GM12865 (cell line): ENCODE measurements at regions not wholly inside any gene's neighbourhood (a gene's known extent, or its start where the extent isn't known, plus 50 kb on each side); places are given as distances from the start of the nearest gene placed in this dataset.
"Not testable (repeated sequence)": the region's sequence is repeated elsewhere in the genome, so short reads cannot be mapped to it uniquely, and the experiment has no call there.

Experiments
- DNase-seq: peaks from one replicate; pipeline ENCODE4 v3.0.0; 2010; ENCODE audit warnings: low read depth
- H3K4me3 ChIP-seq: 2 replicates; pipeline ENCODE4 v1.5.1; 2011; ENCODE audit warnings: mild to moderate bottlenecking, low read depth, low read length, control low read depth
- TF ChIP-seq, protein P1 (sequence below): IDR thresholded peaks from 2 replicates; pipeline ENCODE4 v1.5.1; 2011; ENCODE audit warnings: low read length, control low read depth, low read depth, inconsistent platforms; ENCODE audit not compliant: insufficient read depth; ENCODE audit errors: missing control alignments

DNA sequence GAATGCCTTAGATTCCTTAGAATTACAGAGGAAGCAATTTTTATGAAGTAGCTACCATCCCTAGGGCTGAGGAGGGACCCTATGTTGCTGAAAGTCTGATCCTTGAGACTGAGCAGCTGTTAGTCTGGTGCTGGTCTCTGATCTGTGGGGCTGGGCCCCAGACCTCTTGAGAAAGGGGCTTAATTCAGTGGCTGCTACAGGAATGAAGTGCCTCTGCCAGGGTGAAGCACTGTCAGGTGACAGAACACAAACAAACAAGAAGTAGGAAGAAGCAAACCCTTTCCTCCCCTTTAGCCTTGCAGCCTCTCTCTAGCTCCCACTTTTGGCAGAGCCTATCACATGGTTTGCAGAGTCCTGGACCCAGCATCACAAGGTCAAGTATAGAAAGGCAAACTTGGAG, 64.0 kb upstream of the STC2 start:
- TF ChIP-seq, protein P1, sequence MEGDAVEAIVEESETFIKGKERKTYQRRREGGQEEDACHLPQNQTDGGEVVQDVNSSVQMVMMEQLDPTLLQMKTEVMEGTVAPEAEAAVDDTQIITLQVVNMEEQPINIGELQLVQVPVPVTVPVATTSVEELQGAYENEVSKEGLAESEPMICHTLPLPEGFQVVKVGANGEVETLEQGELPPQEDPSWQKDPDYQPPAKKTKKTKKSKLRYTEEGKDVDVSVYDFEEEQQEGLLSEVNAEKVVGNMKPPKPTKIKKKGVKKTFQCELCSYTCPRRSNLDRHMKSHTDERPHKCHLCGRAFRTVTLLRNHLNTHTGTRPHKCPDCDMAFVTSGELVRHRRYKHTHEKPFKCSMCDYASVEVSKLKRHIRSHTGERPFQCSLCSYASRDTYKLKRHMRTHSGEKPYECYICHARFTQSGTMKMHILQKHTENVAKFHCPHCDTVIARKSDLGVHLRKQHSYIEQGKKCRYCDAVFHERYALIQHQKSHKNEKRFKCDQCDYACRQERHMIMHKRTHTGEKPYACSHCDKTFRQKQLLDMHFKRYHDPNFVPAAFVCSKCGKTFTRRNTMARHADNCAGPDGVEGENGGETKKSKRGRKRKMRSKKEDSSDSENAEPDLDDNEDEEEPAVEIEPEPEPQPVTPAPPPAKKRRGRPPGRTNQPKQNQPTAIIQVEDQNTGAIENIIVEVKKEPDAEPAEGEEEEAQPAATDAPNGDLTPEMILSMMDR = no peak

DNA sequence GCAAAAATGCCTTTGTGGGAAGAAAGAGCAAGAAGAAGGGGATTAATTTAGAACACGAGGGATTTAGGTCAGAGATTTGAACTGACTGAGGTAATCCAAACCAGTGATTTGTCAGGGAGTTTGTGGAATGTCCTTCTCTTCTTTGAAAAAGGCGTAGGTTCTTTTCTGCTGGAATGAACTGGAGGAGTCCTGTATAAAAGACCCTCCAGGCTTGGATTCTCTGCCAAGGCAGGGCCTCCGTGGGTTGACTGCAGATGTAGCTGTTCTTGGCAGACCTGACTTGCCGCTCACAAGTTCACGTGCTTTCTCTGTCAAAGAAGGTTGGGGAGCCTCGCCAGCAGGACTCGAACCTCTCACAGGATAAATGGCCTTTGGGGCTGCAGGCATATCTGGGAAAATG, 62.8 kb upstream of the STC2 start:
- no peak for DNase-seq
- no peak overlapping the region for H3K4me3 ChIP-seq
- TF ChIP-seq, protein P1 = no peak

More for the DNA sequence above, 64.0 kb upstream of the STC2 start:
- DNase-seq = no peak
- no peak overlapping the region for H3K4me3 ChIP-seq

DNA sequence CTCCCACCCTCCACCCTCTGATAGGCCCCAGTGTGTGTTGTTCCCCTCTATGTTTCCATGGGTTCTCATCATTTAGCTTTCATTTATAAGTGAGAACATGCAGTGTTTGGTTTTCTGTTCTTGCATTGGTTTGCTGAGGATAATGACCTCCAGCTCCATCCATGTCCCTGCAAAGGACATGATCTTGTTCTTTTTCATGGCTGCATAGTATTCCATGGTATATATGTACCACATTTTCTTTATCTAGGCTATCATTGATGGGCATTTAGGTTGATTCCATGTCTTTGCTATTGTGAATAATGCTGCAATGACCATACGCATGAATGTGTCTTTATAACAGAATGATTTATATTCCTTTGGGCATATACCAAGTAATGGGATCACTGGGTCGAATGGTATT, 59.1 kb upstream of the STC2 start:
- not testable (repeated sequence) for DNase-seq, H3K4me3 ChIP-seq

DNA sequence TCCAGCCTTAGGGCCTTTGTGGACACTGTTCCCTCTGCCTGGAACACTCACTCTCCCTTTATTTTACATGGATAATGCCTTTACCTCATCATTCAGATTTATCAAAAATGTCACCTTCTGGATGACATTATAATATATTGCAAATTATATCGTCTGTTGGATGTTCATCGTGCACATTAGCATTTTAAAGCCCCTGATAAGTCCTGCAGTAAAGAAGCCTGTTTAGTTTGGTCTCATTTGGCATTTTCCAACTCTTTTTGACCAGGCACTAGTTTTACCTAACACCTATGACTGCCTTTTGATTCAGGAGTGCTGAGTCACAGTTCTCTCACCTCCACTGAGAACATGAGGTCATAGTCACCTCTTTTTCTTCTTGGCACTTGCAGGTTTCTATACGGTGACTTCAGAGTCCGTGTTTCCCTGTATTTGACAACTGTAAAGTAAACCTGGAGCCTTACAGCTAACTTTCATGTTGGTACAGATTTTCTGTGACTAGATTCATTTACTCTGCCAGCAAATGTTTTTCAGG, 57.7 kb upstream of the STC2 start:
- TF ChIP-seq, protein P1 = no peak
- no peak for DNase-seq
- H3K4me3 ChIP-seq = no peak overlapping the region

DNA sequence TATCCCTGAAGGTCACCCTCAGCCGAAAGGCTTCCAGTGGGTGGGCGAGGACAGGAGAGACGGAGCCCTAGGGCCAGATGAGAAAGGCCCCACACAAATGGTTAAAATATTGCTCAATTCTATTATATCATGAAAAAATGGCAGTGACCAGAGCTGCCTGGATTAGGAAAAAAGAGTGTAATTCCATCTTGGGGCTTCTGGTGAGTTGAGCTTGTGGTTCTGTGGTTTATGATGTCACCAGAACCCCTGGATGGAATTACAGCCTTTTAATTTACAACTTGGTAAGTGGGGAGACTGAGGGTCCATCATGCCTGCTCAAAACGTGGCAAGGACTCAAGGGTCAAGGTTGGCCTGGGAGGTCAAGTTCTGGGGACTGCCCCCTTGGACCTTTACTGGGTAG, 55.5 kb upstream of the STC2 start:
- no peak for DNase-seq
- H3K4me3 ChIP-seq = no peak overlapping the region
- TF ChIP-seq, protein P1 = no peak

- TF ChIP-seq, protein P1 = no peak
- H3K4me3 ChIP-seq = no peak overlapping the region
- DNase-seq = no peak
Measured at GRCh38 chr5:173378727-173379126, 50.5 kb upstream of the STC2 start.
